ENCODE measurements at regions not wholly inside any gene's neighbourhood (a gene's known extent, or its start where the extent isn't known, plus 50 kb on each side); places are given as distances from the start of the nearest gene placed in this dataset.

GRCh38 chr4:10180927-10181744, 64.5 kb upstream of the WDR1 start:
- in situ Hi-C loops (cut with MboI; ENCODE audit: low sequenced_read_pairs) = no loop called here

GRCh38 chr4:10180603-10180926, 64.0 kb upstream of the WDR1 start:
- in situ Hi-C loops (cut with MboI; ENCODE audit: low sequenced_read_pairs) = no loop called here

- in situ Hi-C loops (cut with MboI; ENCODE audit: low sequenced_read_pairs) = no loop called here
Observed at GRCh38 chr4:10179957-10180602, 63.5 kb upstream of the WDR1 start.

GRCh38 chr4:10178763-10179162, 62.2 kb upstream of the WDR1 start:
- in situ Hi-C loops (cut with MboI; ENCODE audit: low sequenced_read_pairs) = no loop called here

- in situ Hi-C loops (cut with MboI; ENCODE audit: low sequenced_read_pairs) = no loop called here
Observed at GRCh38 chr4:10175626-10176025, 59.0 kb upstream of the WDR1 start.

GRCh38 chr4:10173754-10174749, 57.5 kb upstream of the WDR1 start:
- in situ Hi-C loops (cut with MboI; ENCODE audit: low sequenced_read_pairs) = loop anchor here (25.0 kb wide), 2 partner anchors 238 to 363 kb away; no protein-coding TSS in a partner anchor

GRCh38 chr4:10173037-10173753, 56.6 kb upstream of the WDR1 start:
- in situ Hi-C loops (cut with MboI; ENCODE audit: low sequenced_read_pairs) = loop anchor here (25.0 kb wide), 2 partner anchors 239 to 364 kb away; no protein-coding TSS in a partner anchor

GRCh38 chr4:10172278-10172921, 55.8 kb upstream of the WDR1 start:
- in situ Hi-C loops (cut with MboI; ENCODE audit: low sequenced_read_pairs) = loop anchor here (25.0 kb wide), 2 partner anchors 240 to 365 kb away; no protein-coding TSS in a partner anchor

GRCh38 chr4:10171055-10171454, 54.5 kb upstream of the WDR1 start:
- in situ Hi-C loops (cut with MboI; ENCODE audit: low sequenced_read_pairs) = loop anchor here (25.0 kb wide), 2 partner anchors 241 to 366 kb away; no protein-coding TSS in a partner anchor

GRCh38 chr4:10169839-10170387, 53.3 kb upstream of the WDR1 start:
- in situ Hi-C loops (cut with MboI; ENCODE audit: low sequenced_read_pairs) = loop anchor here (25.0 kb wide), 2 partner anchors 242 to 367 kb away; no protein-coding TSS in a partner anchor

- in situ Hi-C loops (cut with MboI; ENCODE audit: low sequenced_read_pairs) = loop anchor here (25.0 kb wide), 2 partner anchors 244 to 369 kb away; no protein-coding TSS in a partner anchor
Observed at GRCh38 chr4:10168151-10168550, 51.6 kb upstream of the WDR1 start.

GRCh38 chr4:10167201-10167600, 50.6 kb upstream of the WDR1 start:
- in situ Hi-C loops (cut with MboI; ENCODE audit: low sequenced_read_pairs) = loop anchor here (25.0 kb wide), 2 partner anchors 245 to 370 kb away; no protein-coding TSS in a partner anchor
